ENCODE measurements at regions not wholly inside any gene's neighbourhood (a gene's known extent, or its start where the extent isn't known, plus 50 kb on each side); places are given as distances from the start of the nearest gene placed in this dataset.

DNA sequence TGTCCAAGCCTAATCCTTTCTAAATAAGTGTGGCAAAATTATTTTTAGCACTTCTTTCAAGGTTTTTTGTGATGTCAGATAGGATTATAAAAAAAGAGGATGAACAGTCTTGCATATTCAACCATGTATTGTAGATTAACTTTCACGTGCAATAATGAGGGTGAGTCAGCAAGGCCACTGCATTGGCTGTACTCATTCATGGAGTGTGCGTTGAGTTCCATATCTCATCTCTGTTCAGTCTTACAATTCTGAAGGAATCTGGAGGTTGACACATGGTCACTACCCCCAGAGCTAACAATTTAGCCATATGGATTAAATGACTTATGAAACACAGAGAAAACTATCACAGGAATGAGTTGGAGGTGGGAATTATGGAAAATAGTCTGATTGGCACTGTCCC, 810.5 kb downstream of the SLC4A3 start:
- no peak overlapping the region for H3K4me3 ChIP-seq
- no peaks in the 10 kb centered on the region for H4K20me1 ChIP-seq (ENCODE audit: insufficient read depth, poor library complexity, severe bottlenecking)
- H3K9me3 ChIP-seq (ENCODE audit: low read depth) = no peaks in the 10 kb centered on the region
- H3K9me2 ChIP-seq (replicated peaks; ENCODE audit: insufficient read depth) = peaks cover 3% of the 10 kb centered on the region
- no peak for DNase-seq (ENCODE audit: low spot score)
- no peak overlapping the region for H3K27ac ChIP-seq
- H3K27me3 ChIP-seq = no peaks in the 10 kb centered on the region
- no peaks in the 10 kb centered on the region for H3K4me1 ChIP-seq (ENCODE audit: insufficient read depth)
- H3K4me2 ChIP-seq = no peak overlapping the region
- TF ChIP-seq EZH2 (IDR thresholded peaks at IDR 0.05; ENCODE audit: borderline replicate concordance) (no peak), CTCF (IDR thresholded peaks at IDR 0.05; ENCODE audit: poor library complexity) (no peak)
- H3K36me3 ChIP-seq (replicated peaks; ENCODE audit: insufficient read depth, low read depth) = no peaks in the 10 kb centered on the region
- H2AFZ ChIP-seq = no peak overlapping the region
- WGBS (ENCODE audit: low lambda C conversion rate, missing lambda C conversion rate) = 86% methylated on average over 2 of the region's 2 CpGs
- H3K79me2 ChIP-seq = no peaks in the 10 kb centered on the region

DNA sequence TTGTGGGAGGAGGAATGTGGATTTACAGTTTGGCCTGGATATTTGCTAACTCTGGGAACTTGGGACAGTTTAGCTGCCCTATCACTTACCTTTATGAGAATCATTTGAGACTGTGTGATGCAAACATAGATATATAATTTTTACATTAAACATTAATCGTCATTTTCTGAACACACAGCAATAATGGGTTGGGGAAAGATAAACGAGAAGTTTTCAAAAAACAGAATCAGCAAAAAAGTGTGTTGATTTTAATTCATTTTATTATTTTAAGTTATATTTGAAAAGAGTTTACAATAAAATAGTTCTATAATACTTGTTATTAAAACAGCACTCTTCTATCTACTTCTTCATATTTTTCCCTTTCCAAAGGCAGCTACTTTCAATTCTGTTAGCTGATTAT, 813.3 kb downstream of the SLC4A3 start:
- peaks cover 3% of the 10 kb centered on the region for H3K9me2 ChIP-seq (replicated peaks; ENCODE audit: insufficient read depth)
- no peaks in the 10 kb centered on the region for H4K20me1 ChIP-seq (ENCODE audit: insufficient read depth, poor library complexity, severe bottlenecking)
- H3K36me3 ChIP-seq (replicated peaks; ENCODE audit: insufficient read depth, low read depth) = no peaks in the 10 kb centered on the region
- no peaks in the 10 kb centered on the region for H3K79me2 ChIP-seq
- no peak for TF ChIP-seq CTCF (IDR thresholded peaks at IDR 0.05; ENCODE audit: poor library complexity)
- TF ChIP-seq EZH2phosphoT487 (IDR thresholded peaks at IDR 0.05; ENCODE audit: low read depth, severe bottlenecking, unreplicated experiment) = no peak
- TF ChIP-seq EZH2 (IDR thresholded peaks at IDR 0.05; ENCODE audit: borderline replicate concordance) = no peak
- H2AFZ ChIP-seq = no peak overlapping the region
- 98% methylated on average over 2 of the region's 2 CpGs for WGBS (ENCODE audit: low lambda C conversion rate, missing lambda C conversion rate)
- H3K9me3 ChIP-seq (ENCODE audit: low read depth) = no peaks in the 10 kb centered on the region
- no peaks in the 10 kb centered on the region for H3K4me1 ChIP-seq (ENCODE audit: insufficient read depth)
- H3K4me2 ChIP-seq = no peak overlapping the region
- no peak for DNase-seq (ENCODE audit: low spot score)
- no peak overlapping the region for H3K4me3 ChIP-seq
- H3K27me3 ChIP-seq = no peaks in the 10 kb centered on the region
- H3K27ac ChIP-seq = no peak overlapping the region

DNA sequence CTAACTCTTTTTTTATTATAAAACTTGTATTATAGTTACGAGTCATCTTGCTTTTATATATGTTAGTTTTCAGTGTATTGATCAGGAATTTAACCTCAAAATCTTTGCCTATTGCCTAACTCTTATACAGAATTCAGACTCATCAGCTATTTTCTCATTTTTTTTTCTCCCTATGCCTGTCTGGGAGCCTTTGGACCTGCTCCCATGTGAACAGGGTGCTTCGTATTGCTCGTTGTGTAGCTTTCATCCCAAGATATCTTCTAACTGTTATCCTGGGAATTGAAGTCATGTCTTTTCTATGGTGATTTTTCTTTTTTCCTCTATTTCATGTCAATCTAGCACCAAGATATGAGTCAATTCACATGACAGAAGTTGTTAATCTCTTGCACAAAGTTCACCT, 814.0 kb downstream of the SLC4A3 start:
- no peak for TF ChIP-seq EZH2phosphoT487 (IDR thresholded peaks at IDR 0.05; ENCODE audit: low read depth, severe bottlenecking, unreplicated experiment)
- no peak for TF ChIP-seq EZH2 (IDR thresholded peaks at IDR 0.05; ENCODE audit: borderline replicate concordance)
- TF ChIP-seq CTCF (IDR thresholded peaks at IDR 0.05; ENCODE audit: poor library complexity) = no peak
- Histone ChIP-seq H3K4me1 (ENCODE audit: insufficient read depth) (no peaks in the 10 kb centered on the region), H2AFZ (no peak overlapping the region), H3K27ac (no peak overlapping the region), H3K9me2 (replicated peaks; ENCODE audit: insufficient read depth) (peaks cover 3% of the 10 kb centered on the region), H3K36me3 (replicated peaks; ENCODE audit: insufficient read depth, low read depth) (no peaks in the 10 kb centered on the region), H4K20me1 (ENCODE audit: insufficient read depth, poor library complexity, severe bottlenecking) (no peaks in the 10 kb centered on the region), H3K4me3 (no peak overlapping the region), H3K27me3 (no peaks in the 10 kb centered on the region), H3K9me3 (ENCODE audit: low read depth) (no peaks in the 10 kb centered on the region), H3K4me2 (no peak overlapping the region), H3K79me2 (no peaks in the 10 kb centered on the region)
- WGBS (ENCODE audit: low lambda C conversion rate, missing lambda C conversion rate) = 95% methylated on average over 3 of the region's 3 CpGs
- DNase-seq (ENCODE audit: low spot score) = no peak

- no peaks in the 10 kb centered on the region for H3K36me3 ChIP-seq (replicated peaks; ENCODE audit: insufficient read depth, low read depth)
- TF ChIP-seq EZH2 (IDR thresholded peaks at IDR 0.05; ENCODE audit: borderline replicate concordance) (no peak), CTCF (IDR thresholded peaks at IDR 0.05; ENCODE audit: poor library complexity) (no peak), EZH2phosphoT487 (IDR thresholded peaks at IDR 0.05; ENCODE audit: low read depth, severe bottlenecking, unreplicated experiment) (no peak)
- WGBS (ENCODE audit: low lambda C conversion rate, missing lambda C conversion rate) = 85% methylated on average over 3 of the region's 3 CpGs
- H3K4me1 ChIP-seq (ENCODE audit: insufficient read depth) = no peaks in the 10 kb centered on the region
- no peaks in the 10 kb centered on the region for H4K20me1 ChIP-seq (ENCODE audit: insufficient read depth, poor library complexity, severe bottlenecking)
- DNase-seq (ENCODE audit: low spot score) = no peak
- no peaks in the 10 kb centered on the region for H3K79me2 ChIP-seq
- H3K27me3 ChIP-seq = no peaks in the 10 kb centered on the region
- H3K27ac ChIP-seq = no peak overlapping the region
- H2AFZ ChIP-seq = no peak overlapping the region
- no peaks in the 10 kb centered on the region for H3K9me3 ChIP-seq (ENCODE audit: low read depth)
- peaks cover 3% of the 10 kb centered on the region for H3K9me2 ChIP-seq (replicated peaks; ENCODE audit: insufficient read depth)
- no peak overlapping the region for H3K4me3 ChIP-seq
- no peak overlapping the region for H3K4me2 ChIP-seq
Observed at GRCh38 chr2:220442012-220442411, 814.6 kb downstream of the SLC4A3 start.

All from hepatocyte (in vitro differentiated cells).